ENCODE measurements at regions not wholly inside any gene's neighbourhood (a gene's known extent, or its start where the extent isn't known, plus 50 kb on each side); places are given as distances from the start of the nearest gene placed in this dataset.

DNA sequence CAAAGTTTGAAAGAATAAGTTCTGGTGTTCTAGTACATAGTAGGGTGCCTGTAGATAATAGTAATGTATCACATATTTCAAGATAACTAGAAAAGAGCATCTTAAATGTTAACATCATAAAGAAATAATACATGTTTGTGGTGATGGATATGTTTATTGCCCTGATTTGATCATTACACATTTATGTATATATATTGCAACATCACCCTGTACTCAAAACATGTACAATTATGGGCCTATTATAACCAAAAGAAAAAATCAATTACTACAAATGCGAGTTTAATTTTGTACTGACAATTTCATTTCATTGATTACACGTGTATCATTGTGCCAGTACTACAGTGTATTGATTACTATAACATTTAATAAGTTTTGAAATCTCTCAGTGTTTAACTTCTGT, 609.2 kb upstream of the BRINP3 start:
- intact Hi-C loops (cut with micrococcal nuclease) (no loop called here), in situ Hi-C loops (cut with MboI) (no loop called here)
- ChIA-PET POLR2A (no interaction called here), CTCF (ENCODE audit: low intra/inter-chr PET ratio) (no interaction called here)
- no peaks in the 10 kb centered on the region for H3K4me1 ChIP-seq (replicated peaks in 1 of 2; ENCODE audit: control insufficient read depth in 2 of 2, insufficient read depth in 2 of 2, low read length in 2 of 2)
- BruUV-seq (replicated peaks) = no TSS peak
- H3K27me3 ChIP-seq (ENCODE audit: control insufficient read depth in 2 of 2, insufficient read depth in 2 of 2, low read length in 2 of 2) = no peaks in the 10 kb centered on the region
- no peaks in the 10 kb centered on the region for H3K9me1 ChIP-seq (ENCODE audit: control insufficient read depth, insufficient read depth, low read length)
- no peak overlapping the region for H3K4me3 ChIP-seq
- no peaks in the 10 kb centered on the region for H3K9me3 ChIP-seq (replicated peaks; ENCODE audit: control insufficient read depth, insufficient read depth, low read depth, low read length)
- H3K36me3 ChIP-seq (ENCODE audit: control insufficient read depth, insufficient read depth, low read length) = no peaks in the 10 kb centered on the region
- ATAC-seq = no peak
- no peak for TF ChIP-seq CEBPG (CRISPR knock-in tag; IDR thresholded peaks at IDR 0.05)
- TF ChIP-seq CEBPG (tag; conservative IDR thresholded peaks at IDR 0.05 in 1 of 2, IDR thresholded peaks at IDR 0.05 in 1 of 2) = peak in 1 of 2 experiments; percentile 61; a peak in 1 of 4 replicates
- TF ChIP-seq CEBPB (tag; IDR thresholded peaks at IDR 0.05) = peak; percentile 67
- TF ChIP-seq CREB5 (CRISPR knock-in tag; IDR thresholded peaks at IDR 0.05) = no peak
- no peak overlapping the region for H3K27ac ChIP-seq (ENCODE audit: extremely low read depth, low read depth, low read length)
- H4K20me1 ChIP-seq (replicated peaks; ENCODE audit: control insufficient read depth, insufficient read depth, low read length) = no peaks in the 10 kb centered on the region
- WGBS (ENCODE audit: insufficient coverage, low coverage, missing lambda C conversion rate) = 4% methylated on average over 2 of the region's 2 CpGs
- FAIRE-seq = no peak
- no peak for DNase-seq (ENCODE audit: extremely low read depth in 1 of 4, low spot score in 3 of 4)
- H3K9ac ChIP-seq (ENCODE audit: insufficient read depth in 1 of 2, low read depth in 2 of 2, low read length in 2 of 2) = no peak overlapping the region
- no peaks in the 10 kb centered on the region for H3K79me2 ChIP-seq (ENCODE audit: control insufficient read depth, insufficient read depth, low read length)
- H3K4me2 ChIP-seq (ENCODE audit: insufficient read depth, low read length) = no peak overlapping the region
- no peak overlapping the region for H2AFZ ChIP-seq (ENCODE audit: low read depth, low read length)

DNA sequence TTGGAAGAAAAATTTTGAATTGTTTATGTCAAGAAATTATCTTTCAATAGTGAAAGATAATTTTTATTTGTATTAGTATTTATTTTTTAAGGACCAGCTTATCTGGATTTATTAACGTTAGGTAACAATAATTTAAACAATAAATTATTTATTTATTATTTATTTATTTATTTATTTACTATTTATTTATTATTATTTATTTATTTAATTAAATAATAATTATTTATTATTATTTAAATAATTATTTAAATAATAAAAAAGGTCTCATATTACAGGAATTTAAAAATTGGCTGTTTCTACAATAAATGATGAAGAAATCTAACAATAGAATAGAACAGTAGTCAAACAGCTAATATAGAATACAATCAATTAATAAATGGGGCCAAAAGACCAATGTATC, 618.7 kb upstream of the BRINP3 start:
- H3K4me2 ChIP-seq (ENCODE audit: insufficient read depth, low read length) = no peak overlapping the region
- H3K4me3 ChIP-seq = no peak overlapping the region
- H3K9me1 ChIP-seq (ENCODE audit: control insufficient read depth, insufficient read depth, low read length) = no peaks in the 10 kb centered on the region
- no peak for DNase-seq (ENCODE audit: extremely low read depth in 1 of 4, low spot score in 3 of 4)
- 4% methylated on average over 1 of the region's 1 CpG for WGBS (ENCODE audit: insufficient coverage, low coverage, missing lambda C conversion rate)
- POLR2A ChIA-PET = no interaction called here
- in situ Hi-C loops (cut with MboI) (no loop called here), intact Hi-C loops (cut with micrococcal nuclease) (no loop called here)
- CTCF ChIA-PET (ENCODE audit: low intra/inter-chr PET ratio) = no interaction called here
- ATAC-seq = no peak
- no peaks in the 10 kb centered on the region for H3K27me3 ChIP-seq (ENCODE audit: control insufficient read depth in 2 of 2, insufficient read depth in 2 of 2, low read length in 2 of 2)
- no peak overlapping the region for H3K27ac ChIP-seq (ENCODE audit: extremely low read depth, low read depth, low read length)
- no peak for FAIRE-seq
- no peaks in the 10 kb centered on the region for H3K79me2 ChIP-seq (ENCODE audit: control insufficient read depth, insufficient read depth, low read length)
- H3K9me3 ChIP-seq (replicated peaks; ENCODE audit: control insufficient read depth, insufficient read depth, low read depth, low read length) = no peaks in the 10 kb centered on the region
- no peak overlapping the region for H3K9ac ChIP-seq (ENCODE audit: insufficient read depth in 1 of 2, low read depth in 2 of 2, low read length in 2 of 2)
- H2AFZ ChIP-seq (ENCODE audit: low read depth, low read length) = no peak overlapping the region
- no peaks in the 10 kb centered on the region for H3K36me3 ChIP-seq (ENCODE audit: control insufficient read depth, insufficient read depth, low read length)
- H3K4me1 ChIP-seq (replicated peaks in 1 of 2; ENCODE audit: control insufficient read depth in 2 of 2, insufficient read depth in 2 of 2, low read length in 2 of 2) = no peaks in the 10 kb centered on the region
- no peaks in the 10 kb centered on the region for H4K20me1 ChIP-seq (replicated peaks; ENCODE audit: control insufficient read depth, insufficient read depth, low read length)
- BruUV-seq (replicated peaks) = no TSS peak
- no peak for TF ChIP-seq SRSF1 (IDR thresholded peaks at IDR 0.05; ENCODE audit: low read depth, low read length)
- TF ChIP-seq ZNF668 (CRISPR knock-in tag; IDR thresholded peaks at IDR 0.05) = no peak
- TF ChIP-seq, protein P1, sequence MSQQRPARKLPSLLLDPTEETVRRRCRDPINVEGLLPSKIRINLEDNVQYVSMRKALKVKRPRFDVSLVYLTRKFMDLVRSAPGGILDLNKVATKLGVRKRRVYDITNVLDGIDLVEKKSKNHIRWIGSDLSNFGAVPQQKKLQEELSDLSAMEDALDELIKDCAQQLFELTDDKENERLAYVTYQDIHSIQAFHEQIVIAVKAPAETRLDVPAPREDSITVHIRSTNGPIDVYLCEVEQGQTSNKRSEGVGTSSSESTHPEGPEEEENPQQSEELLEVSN (IDR thresholded peaks at IDR 0.05; ENCODE audit: borderline replicate concordance in 1 of 2, extremely low read depth in 1 of 2, insufficient read depth in 1 of 2, insufficient read length in 1 of 2, low read depth in 1 of 2, low read length in 1 of 2, poor library complexity in 1 of 2, severe bottlenecking in 1 of 2) = no peak
- no peak for TF ChIP-seq MLLT1 (IDR thresholded peaks at IDR 0.05)
- no peak for TF ChIP-seq ZNF134 (CRISPR knock-in tag; conservative IDR thresholded peaks at IDR 0.05)
- no peak for TF ChIP-seq CBX1 (IDR thresholded peaks at IDR 0.05; ENCODE audit: low read depth)
- TF ChIP-seq ZNF639 (CRISPR knock-in tag; conservative IDR thresholded peaks at IDR 0.05 in 1 of 2, IDR thresholded peaks at IDR 0.05 in 1 of 2) = no peak
